Adrenal gland (tissue), 5 donors: ENCODE measurements at regions not wholly inside any gene's neighbourhood (a gene's known extent, or its start where the extent isn't known, plus 50 kb on each side); places are given as distances from the start of the nearest gene placed in this dataset.

ENCODE experiments used
- CTCF ChIP-seq, 6 experiments: fragments of 450-650 bp in 4 of 6; fragments of 200-600 bp in 2 of 6; sonication (generic) in 1 of 6; IDR thresholded peaks; 1 replicate in 5 of 6; 2 replicates in 1 of 6; pipeline versions ENCODE4 v1.5.1 to v1.8.0; 2016 to 2021; ENCODE audit warnings: antibody characterized with exemption in 6 of 6, mild to moderate bottlenecking in 2 of 6, moderate library complexity in 1 of 6
- POLR2A ChIP-seq, 2 donors: fragments of 450-650 bp; IDR thresholded peaks; one replicate each; pipeline ENCODE4 v1.6.1; 2017; ENCODE audit warnings: antibody characterized with exemption in 2 of 2, mild to moderate bottlenecking in 2 of 2, moderate library complexity in 1 of 2
- donor health status: DM: no; HTN: no; CAD: no.

DNA sequence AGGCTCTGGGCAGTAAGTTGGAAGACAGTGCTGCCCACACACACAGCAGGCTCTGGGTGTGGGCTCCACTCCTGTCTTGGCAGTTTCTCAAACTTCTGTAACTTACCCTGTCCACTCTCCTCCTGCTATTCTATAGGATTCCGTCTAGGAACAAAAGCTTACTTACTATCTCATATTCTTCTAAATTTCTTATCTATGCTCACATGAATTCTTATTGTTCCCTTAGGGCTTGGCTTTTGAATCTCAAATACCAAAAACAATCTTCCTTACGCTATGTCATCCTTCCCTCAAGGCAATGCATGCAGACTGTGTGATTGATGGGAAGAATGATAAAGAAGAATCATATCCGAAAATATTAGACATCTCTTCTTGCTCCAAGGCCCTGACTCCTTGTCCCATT lies 425.9 kb upstream of the ONECUT1 start:
- TF ChIP-seq CTCF (IDR thresholded peaks at IDR 0.05): no peak
- TF ChIP-seq POLR2A (IDR thresholded peaks at IDR 0.05): no peak
